SK-N-SH (cell line): ENCODE measurements at regions not wholly inside any gene's neighbourhood (a gene's known extent, or its start where the extent isn't known, plus 50 kb on each side); places are given as distances from the start of the nearest gene placed in this dataset.

ENCODE experiments used
- CTCF ChIA-PET: fragments of 300-600, 350-600 bp; formaldehyde crosslinking; extraction: SDS; loops from one replicate; lab custom pipeline; 2021; lab: Yijun Ruan, JAX
- POLR2A ChIA-PET: fragments of 350-600 bp; sonication (Branson Sonifier 250); formaldehyde crosslinking; extraction: SDS; loops from one replicate; lab custom pipeline; 2020; ENCODE audit warnings: antibody characterized with exemption, inconsistent platforms; lab: Yijun Ruan, JAX
- DNase-seq: peaks from one replicate; pipeline ENCODE4 v3.0.0; 2012
- H2AFZ ChIP-seq: fragments of 200-600 bp; sonication (generic); 2 replicates; pipeline ENCODE4 v1.8.1; 2016; ENCODE audit warnings: antibody characterized with exemption, mild to moderate bottlenecking, low read depth
- H3F3A ChIP-seq: fragments of 200-600 bp; sonication (generic); replicated peaks from 2 replicates; pipeline ENCODE3; 2016; ENCODE audit warnings: antibody characterized with exemption, mild to moderate bottlenecking; ENCODE audit not compliant: insufficient read depth
- H3K27ac ChIP-seq, 2 experiments: fragments of 200-500 bp in 1 of 2; fragments of 200-600 bp in 1 of 2; sonication (Bioruptor generic) in 1 of 2; sonication (generic), shearing (Covaris generic) in 1 of 2; 2 replicates each; pipeline versions ENCODE4 v1.5.1 to v1.6.1; 2014 to 2016; ENCODE audit warnings: low read depth in 2 of 2, inconsistent platforms in 1 of 2, low read length in 1 of 2, mild to moderate bottlenecking in 1 of 2, mixed read lengths in 1 of 2
- H3K27me3 ChIP-seq: fragments of 200-600 bp; sonication (generic), shearing (Covaris generic); 2 replicates; pipeline ENCODE4 v1.6.1; 2016; ENCODE audit warnings: mixed run types; ENCODE audit not compliant: insufficient read depth
- H3K36me3 ChIP-seq, 2 experiments: fragments of 200-500 bp in 1 of 2; fragments of 200-600 bp in 1 of 2; sonication (Bioruptor generic) in 1 of 2; sonication (generic) in 1 of 2; replicated peaks in 1 of 2; 2 replicates each; pipeline versions ENCODE3 to v1.5.1; 2014 to 2016; ENCODE audit warnings: low read length in 1 of 2, mild to moderate bottlenecking in 1 of 2; ENCODE audit not compliant: insufficient read depth in 2 of 2, control insufficient read depth in 1 of 2
- H3K4me1 ChIP-seq, 2 experiments: fragments of 200-500 bp in 1 of 2; fragments of 200-600 bp in 1 of 2; sonication (Bioruptor generic) in 1 of 2; sonication (generic), shearing (Covaris generic) in 1 of 2; 2 replicates each; pipeline versions ENCODE4 v1.5.1 to v1.6.1; 2014 to 2016; ENCODE audit warnings: low read depth in 1 of 2, low read length in 1 of 2, mixed run types in 1 of 2; ENCODE audit not compliant: insufficient read depth in 2 of 2, control insufficient read depth in 1 of 2
- H3K4me2 ChIP-seq: fragments of 200-600 bp; sonication (generic), shearing (Covaris generic); 2 replicates; pipeline ENCODE4 v1.6.1; 2017; ENCODE audit warnings: mixed run types
- H3K4me3 ChIP-seq, 2 experiments: fragments of 200-500 bp in 1 of 2; fragments of 200-600 bp in 1 of 2; sonication (Bioruptor generic) in 1 of 2; sonication (generic), shearing (Covaris generic) in 1 of 2; 2 replicates each; pipeline versions ENCODE4 v1.5.1 to v1.8.1; 2014 to 2016; ENCODE audit warnings: low read depth in 2 of 2, inconsistent platforms in 1 of 2, low read length in 1 of 2, mild to moderate bottlenecking in 1 of 2, mixed read lengths in 1 of 2, moderate library complexity in 1 of 2
- H3K79me2 ChIP-seq: fragments of 200-600 bp; sonication (generic); 2 replicates; pipeline ENCODE4 v1.8.1; 2017; ENCODE audit warnings: mild to moderate bottlenecking; ENCODE audit not compliant: insufficient read depth
- H3K9ac ChIP-seq: fragments of 200-600 bp; sonication (generic); 2 replicates; pipeline ENCODE4 v1.6.1; 2017; ENCODE audit warnings: mixed run types
- H3K9me2 ChIP-seq: fragments of 200-600 bp; sonication (generic); 2 replicates; pipeline ENCODE4 v1.6.1; 2017; ENCODE audit warnings: mixed run types
- H3K9me3 ChIP-seq: fragments of 200-600 bp; sonication (generic); 2 replicates; pipeline ENCODE4 v1.6.1; 2017; ENCODE audit warnings: mixed run types, mild to moderate bottlenecking, moderate library complexity
- H4K20me1 ChIP-seq: fragments of 200-600 bp; sonication (generic); 2 replicates; pipeline ENCODE4 v1.6.1; 2017; ENCODE audit warnings: mild to moderate bottlenecking, mixed run types; ENCODE audit not compliant: insufficient read depth
- EP300 ChIP-seq, 2 experiments: IDR thresholded peaks; 2 replicates each; pipeline versions ENCODE4 v1.4.0 to v1.6.1; 2012; ENCODE audit warnings: borderline replicate concordance in 1 of 2, low read depth in 1 of 2, low read length in 1 of 2
- EZH2phosphoT487 ChIP-seq: fragments of 200-600 bp; sonication (generic); IDR thresholded peaks from 2 replicates; pipeline ENCODE4 v1.6.1; 2017; ENCODE audit warnings: low read depth, mixed run types, mild to moderate bottlenecking, antibody characterized with exemption, moderate library complexity, borderline replicate concordance
- GATA2 ChIP-seq: sonication (generic); formaldehyde crosslinking; IDR thresholded peaks from 2 replicates; pipeline ENCODE4 v1.5.0; 2020; ENCODE audit warnings: mild to moderate bottlenecking, missing genetic modification reagents
- JUND ChIP-seq: IDR thresholded peaks from 2 replicates; pipeline ENCODE4 v1.4.0; 2012
- MEF2A ChIP-seq: IDR thresholded peaks from 2 replicates; pipeline ENCODE4 v1.4.0; 2012; ENCODE audit warnings: low read depth, borderline replicate concordance
- NRF1 ChIP-seq: IDR thresholded peaks from 2 replicates; pipeline ENCODE4 v1.6.1; 2012; ENCODE audit warnings: low read depth, mild to moderate bottlenecking, low read length
- POLR2AphosphoS5 ChIP-seq: IDR thresholded peaks from 2 replicates; pipeline ENCODE4 v1.6.1; 2012; ENCODE audit warnings: low read depth, low read length
- RXRA ChIP-seq: IDR thresholded peaks from 2 replicates; pipeline ENCODE4 v1.4.0; 2012; ENCODE audit warnings: low read depth, mild to moderate bottlenecking, borderline replicate concordance
- SMC3 ChIP-seq: IDR thresholded peaks from 2 replicates; pipeline ENCODE4 v1.6.1; 2012; ENCODE audit warnings: low read depth, low read length, improper control_type of control experiment
- TCF12 ChIP-seq: IDR thresholded peaks from 2 replicates; pipeline ENCODE4 v1.4.0; 2012
- YY1 ChIP-seq: IDR thresholded peaks from 2 replicates; pipeline ENCODE4 v1.4.0; 2012; ENCODE audit warnings: low read depth, mild to moderate bottlenecking
- WGBS: methylation state at CpG from one replicate; pipeline ENCODE4 v1.1.6; 2017; ENCODE audit warnings: low lambda C conversion rate; 5-methylcytosine and 5-hydroxymethylcytosine counted together
- TF ChIP-seq, protein P1 (sequence below): IDR thresholded peaks from 2 replicates; pipeline ENCODE4 v1.4.0; 2012; ENCODE audit warnings: low read depth, borderline replicate concordance
- TF ChIP-seq, protein P2 (sequence below): IDR thresholded peaks from 2 replicates; pipeline ENCODE4 v1.4.0; 2012; ENCODE audit warnings: low read depth, borderline replicate concordance

DNA sequence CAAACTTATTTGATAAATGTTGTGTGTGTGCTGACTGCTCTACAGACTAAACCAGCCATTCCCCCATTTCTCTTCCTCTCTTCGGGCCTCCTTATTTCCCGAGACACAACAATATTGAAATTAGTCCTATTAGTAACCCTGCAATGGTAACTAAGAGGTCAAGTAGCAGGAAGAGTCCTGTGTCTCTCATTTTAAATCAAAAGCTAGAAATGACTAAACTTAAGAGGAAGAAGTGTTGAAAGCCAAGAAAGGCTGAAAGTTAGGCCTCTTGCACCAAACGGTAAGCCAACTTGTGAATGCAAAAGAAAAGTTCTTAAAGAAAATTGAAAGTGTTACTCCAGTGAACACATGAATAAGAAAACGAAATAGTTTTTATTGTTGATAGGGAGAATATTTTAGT, 357.8 kb upstream of the SLC7A11 start:
- Histone ChIP-seq H4K20me1 (no peaks in the 10 kb centered on the region), H3K27ac (no peak overlapping the region; a peak in 1 of 4 replicates), H3K4me3 (no peak overlapping the region), H3K9me3 (no peaks in the 10 kb centered on the region), H3K79me2 (no peaks in the 10 kb centered on the region), H3K36me3 (no peaks in the 10 kb centered on the region), H3K4me2 (no peak overlapping the region), H3K9me2 (no peaks in the 10 kb centered on the region), H3K4me1 (peaks cover 0 to 10% of the 10 kb centered on the region in 2 experiments; a peak in 2 of 4 replicates), H3K9ac (no peak overlapping the region), H3F3A (no peaks in the 10 kb centered on the region), H2AFZ (no peak overlapping the region), H3K27me3 (no peaks in the 10 kb centered on the region)
- POLR2A ChIA-PET = no interaction called here
- WGBS = 47% methylated on average over 4 of the region's 4 CpGs
- CTCF ChIA-PET = interaction anchor here (2.4 kb wide), 1 partner anchor 8 kb away, joined by 8 read pairs; no protein-coding TSS in a partner anchor
- TF ChIP-seq, protein P1, sequence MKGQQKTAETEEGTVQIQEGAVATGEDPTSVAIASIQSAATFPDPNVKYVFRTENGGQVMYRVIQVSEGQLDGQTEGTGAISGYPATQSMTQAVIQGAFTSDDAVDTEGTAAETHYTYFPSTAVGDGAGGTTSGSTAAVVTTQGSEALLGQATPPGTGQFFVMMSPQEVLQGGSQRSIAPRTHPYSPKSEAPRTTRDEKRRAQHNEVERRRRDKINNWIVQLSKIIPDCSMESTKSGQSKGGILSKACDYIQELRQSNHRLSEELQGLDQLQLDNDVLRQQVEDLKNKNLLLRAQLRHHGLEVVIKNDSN = no peak
- TF ChIP-seq, protein P2, sequence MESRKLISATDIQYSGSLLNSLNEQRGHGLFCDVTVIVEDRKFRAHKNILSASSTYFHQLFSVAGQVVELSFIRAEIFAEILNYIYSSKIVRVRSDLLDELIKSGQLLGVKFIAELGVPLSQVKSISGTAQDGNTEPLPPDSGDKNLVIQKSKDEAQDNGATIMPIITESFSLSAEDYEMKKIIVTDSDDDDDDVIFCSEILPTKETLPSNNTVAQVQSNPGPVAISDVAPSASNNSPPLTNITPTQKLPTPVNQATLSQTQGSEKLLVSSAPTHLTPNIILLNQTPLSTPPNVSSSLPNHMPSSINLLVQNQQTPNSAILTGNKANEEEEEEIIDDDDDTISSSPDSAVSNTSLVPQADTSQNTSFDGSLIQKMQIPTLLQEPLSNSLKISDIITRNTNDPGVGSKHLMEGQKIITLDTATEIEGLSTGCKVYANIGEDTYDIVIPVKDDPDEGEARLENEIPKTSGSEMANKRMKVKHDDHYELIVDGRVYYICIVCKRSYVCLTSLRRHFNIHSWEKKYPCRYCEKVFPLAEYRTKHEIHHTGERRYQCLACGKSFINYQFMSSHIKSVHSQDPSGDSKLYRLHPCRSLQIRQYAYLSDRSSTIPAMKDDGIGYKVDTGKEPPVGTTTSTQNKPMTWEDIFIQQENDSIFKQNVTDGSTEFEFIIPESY = no peak
- TF ChIP-seq EZH2phosphoT487 (no peak), POLR2AphosphoS5 (no peak), MEF2A (no peak), RXRA (no peak)
- DNase-seq = no peak

DNA sequence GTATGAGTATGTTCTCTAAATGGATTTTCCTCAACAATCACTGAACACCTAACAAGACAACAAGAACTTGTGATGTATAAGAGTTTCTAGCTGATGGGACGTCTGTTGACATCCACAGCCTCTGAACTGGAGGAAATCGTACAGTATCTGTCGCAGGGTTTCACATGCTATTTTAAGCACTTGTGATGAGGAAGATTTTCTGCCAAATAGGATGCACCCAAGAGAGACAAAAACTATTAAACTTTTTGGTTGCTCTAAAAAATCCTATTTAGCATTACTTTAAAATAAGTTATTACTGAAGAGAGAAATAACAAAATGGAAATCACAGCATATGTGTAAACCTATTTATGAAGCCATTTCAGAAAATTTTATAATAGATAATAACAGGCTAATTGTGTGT, 356.1 kb upstream of the SLC7A11 start:
- no peak overlapping the region for H3K27ac ChIP-seq
- TF ChIP-seq MEF2A (no peak), NRF1 (no peak), SMC3 (no peak), JUND (no peak), EP300 (IDR thresholded peaks at IDR 0.05; ENCODE audit: borderline replicate concordance in 1 of 2, low read depth in 1 of 2, low read length in 1 of 2) (no peak), YY1 (no peak), TCF12 (no peak), GATA2 (no peak)
- H3K4me2 ChIP-seq = no peak overlapping the region
- DNase-seq = no peak
- no peaks in the 10 kb centered on the region for H3K79me2 ChIP-seq
- no peaks in the 10 kb centered on the region for H4K20me1 ChIP-seq
- H3K9me2 ChIP-seq = no peaks in the 10 kb centered on the region
- H3K9ac ChIP-seq = no peak overlapping the region
- ChIA-PET CTCF (interaction anchor here (2.4 kb wide), 1 partner anchor 10 kb away, joined by 8 read pairs; no protein-coding TSS in a partner anchor), POLR2A (no interaction called here)
- H2AFZ ChIP-seq = no peak overlapping the region
- H3K4me3 ChIP-seq = no peak overlapping the region
- H3K4me1 ChIP-seq = peaks cover 0 to 10% of the 10 kb centered on the region in 2 experiments; a peak in 2 of 4 replicates
- H3K27me3 ChIP-seq = no peaks in the 10 kb centered on the region
- no peaks in the 10 kb centered on the region for H3K9me3 ChIP-seq
- whole genome bisulfite sequencing = 44% methylated on average over 3 of the region's 3 CpGs
- H3F3A ChIP-seq = no peaks in the 10 kb centered on the region
- H3K36me3 ChIP-seq = no peaks in the 10 kb centered on the region
